ENCODE measurements at regions not wholly inside any gene's neighbourhood (a gene's known extent, or its start where the extent isn't known, plus 50 kb on each side); places are given as distances from the start of the nearest gene placed in this dataset.

- Histone ChIP-seq H3K4me3 (ENCODE audit: low read depth, low read length) (no peak overlapping the region), H3K9me3 (ENCODE audit: control insufficient read depth, insufficient read depth, low read length) (no peaks in the 10 kb centered on the region), H3K27ac (ENCODE audit: low read depth, low read length) (no peak overlapping the region), H3K27me3 (ENCODE audit: control insufficient read depth, insufficient read depth, low read length) (peaks cover 3% of the 10 kb centered on the region)
- TF ChIP-seq CTCF (IDR thresholded peaks at IDR 0.05; ENCODE audit: low read depth, low read length), result no peak
- POLR2A ChIA-PET, result no interaction called here
- CTCF ChIA-PET, result interaction anchor here (1.1 kb wide), 1 partner anchor 97 kb away, joined by 3 read pairs; no protein-coding TSS in a partner anchor
- no peak for DNase-seq (ENCODE audit: low read depth, low spot score)
These were observed 182.2 kb upstream of the SYT13 start for GRCh38 chr11:45468267-45468856.

GRCh38 chr11:45463541-45463940 is 177.4 kb upstream of the SYT13 start:
- TF ChIP-seq CTCF (IDR thresholded peaks at IDR 0.05; ENCODE audit: low read depth, low read length), result no peak
- Histone ChIP-seq H3K27me3 (ENCODE audit: control insufficient read depth, insufficient read depth, low read length) (peaks cover 3% of the 10 kb centered on the region), H3K4me3 (ENCODE audit: low read depth, low read length) (no peak overlapping the region), H3K9me3 (ENCODE audit: control insufficient read depth, insufficient read depth, low read length) (no peaks in the 10 kb centered on the region), H3K27ac (ENCODE audit: low read depth, low read length) (no peak overlapping the region)
- no peak for DNase-seq (ENCODE audit: low read depth, low spot score)
- ChIA-PET POLR2A (no interaction called here), CTCF (no interaction called here)

- CTCF ChIA-PET, result interaction anchor here (1.0 kb wide), 1 partner anchor 90 kb away, joined by 3 read pairs; no protein-coding TSS in a partner anchor
- no peak for TF ChIP-seq CTCF (IDR thresholded peaks at IDR 0.05; ENCODE audit: low read depth, low read length)
These were observed 175.4 kb upstream of the SYT13 start for GRCh38 chr11:45461514-45461913.

GRCh38 chr11:45459491-45459890 is 173.3 kb upstream of the SYT13 start:
- CTCF ChIA-PET, result no interaction called here
- no peak for DNase-seq (ENCODE audit: low read depth, low spot score)
- peaks cover 3% of the 10 kb centered on the region for H3K27me3 ChIP-seq (ENCODE audit: control insufficient read depth, insufficient read depth, low read length)

More at GRCh38 chr11:45461514-45461913, 175.4 kb upstream of the SYT13 start:
- H3K9me3 ChIP-seq (ENCODE audit: control insufficient read depth, insufficient read depth, low read length), result no peaks in the 10 kb centered on the region
- H3K27me3 ChIP-seq (ENCODE audit: control insufficient read depth, insufficient read depth, low read length), result peaks cover 3% of the 10 kb centered on the region
- POLR2A ChIA-PET, result no interaction called here
- DNase-seq (ENCODE audit: low read depth, low spot score), result no peak
- no peak overlapping the region for H3K27ac ChIP-seq (ENCODE audit: low read depth, low read length)
- no peak overlapping the region for H3K4me3 ChIP-seq (ENCODE audit: low read depth, low read length)

GRCh38 chr11:45458269-45458668 is 172.1 kb upstream of the SYT13 start:
- POLR2A ChIA-PET, result no interaction called here
- Histone ChIP-seq H3K4me3 (ENCODE audit: low read depth, low read length) (no peak overlapping the region), H3K9me3 (ENCODE audit: control insufficient read depth, insufficient read depth, low read length) (no peaks in the 10 kb centered on the region), H3K27me3 (ENCODE audit: control insufficient read depth, insufficient read depth, low read length) (no peaks in the 10 kb centered on the region), H3K27ac (ENCODE audit: low read depth, low read length) (no peak overlapping the region)
- DNase-seq (ENCODE audit: low read depth, low spot score), result no peak
- CTCF ChIA-PET, result no interaction called here
- no peak for TF ChIP-seq CTCF (IDR thresholded peaks at IDR 0.05; ENCODE audit: low read depth, low read length)

More at GRCh38 chr11:45459491-45459890, 173.3 kb upstream of the SYT13 start:
- POLR2A ChIA-PET, result no interaction called here
- Histone ChIP-seq H3K4me3 (ENCODE audit: low read depth, low read length) (no peak overlapping the region), H3K9me3 (ENCODE audit: control insufficient read depth, insufficient read depth, low read length) (no peaks in the 10 kb centered on the region), H3K27ac (ENCODE audit: low read depth, low read length) (no peak overlapping the region)
- no peak for TF ChIP-seq CTCF (IDR thresholded peaks at IDR 0.05; ENCODE audit: low read depth, low read length)
